ENCODE measurements at regions not wholly inside any gene's neighbourhood (a gene's known extent, or its start where the extent isn't known, plus 50 kb on each side); places are given as distances from the start of the nearest gene placed in this dataset.

DNA sequence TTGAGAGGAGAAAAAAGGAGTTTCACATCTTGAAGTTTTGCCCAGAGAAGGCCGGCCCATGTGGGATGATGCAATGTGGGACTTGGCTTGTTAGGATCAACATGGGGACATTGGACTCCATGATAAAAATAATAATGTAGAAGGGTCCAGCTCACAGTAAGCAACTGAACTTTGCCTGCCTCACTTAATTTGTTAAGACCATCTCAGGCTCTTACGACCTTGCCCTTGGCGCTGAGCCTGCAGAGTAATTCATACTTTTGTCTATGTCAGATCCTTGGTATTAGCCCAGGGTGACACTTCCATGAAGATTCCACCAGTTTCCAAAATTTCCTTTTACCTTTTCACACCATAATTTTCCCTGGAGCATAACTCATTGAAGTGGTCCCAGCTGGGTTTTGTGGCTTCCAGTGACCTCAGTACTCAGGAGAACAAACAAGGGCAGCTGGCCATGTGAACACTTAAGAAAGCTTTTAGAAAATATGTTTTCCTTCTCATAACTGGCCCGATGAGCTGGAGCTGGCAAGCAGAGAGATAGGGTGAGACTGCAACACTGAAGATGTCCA lies 315.4 kb upstream of the RASGRP1 start:
- TF ChIP-seq EZH2phosphoT487 (IDR thresholded peaks at IDR 0.05; ENCODE audit: insufficient read depth, low read depth) (no peak), EZH2 (IDR thresholded peaks at IDR 0.05; ENCODE audit: insufficient read depth, poor library complexity, severe bottlenecking) (no peak)
